ENCODE measurements at regions not wholly inside any gene's neighbourhood (a gene's known extent, or its start where the extent isn't known, plus 50 kb on each side); places are given as distances from the start of the nearest gene placed in this dataset.
"Not testable (repeated sequence)": the region's sequence is repeated elsewhere in the genome, so short reads cannot be mapped to it uniquely, and the experiment has no call there.

GRCh38 chr17:72572604-72573491 lies 452.0 kb downstream of the SOX9 start:
- no peak overlapping the region for H3K4me3 ChIP-seq (ENCODE audit: low read length)
- DNase-seq (ENCODE audit: low read depth): no peak
- TF ChIP-seq CTCF (conservative IDR thresholded peaks at IDR 0.05; ENCODE audit: low read depth, low read length): no peak

- DNase-seq (ENCODE audit: low read depth); H3K4me3 ChIP-seq (ENCODE audit: low read length): not testable (repeated sequence)
These were observed 452.6 kb downstream of the SOX9 start for GRCh38 chr17:72573492-72573801.

GRCh38 chr17:72574675-72575510 lies 454.1 kb downstream of the SOX9 start:
- H3K4me3 ChIP-seq (ENCODE audit: low read length): no peak overlapping the region
- DNase-seq (ENCODE audit: low read depth): no peak
- no peak for TF ChIP-seq CTCF (conservative IDR thresholded peaks at IDR 0.05; ENCODE audit: low read depth, low read length)

- TF ChIP-seq CTCF (conservative IDR thresholded peaks at IDR 0.05; ENCODE audit: low read depth, low read length): no peak
- H3K4me3 ChIP-seq (ENCODE audit: low read length): no peak overlapping the region
- no peak for DNase-seq (ENCODE audit: low read depth)
These were observed 454.9 kb downstream of the SOX9 start for GRCh38 chr17:72575542-72576233.

GRCh38 chr17:72576289-72576759 lies 455.5 kb downstream of the SOX9 start:
- H3K4me3 ChIP-seq (ENCODE audit: low read length): no peak overlapping the region
- no peak for TF ChIP-seq CTCF (conservative IDR thresholded peaks at IDR 0.05; ENCODE audit: low read depth, low read length)
- DNase-seq (ENCODE audit: low read depth): no peak

- TF ChIP-seq CTCF (conservative IDR thresholded peaks at IDR 0.05; ENCODE audit: low read depth, low read length): no peak
- DNase-seq (ENCODE audit: low read depth): no peak
- H3K4me3 ChIP-seq (ENCODE audit: low read length): no peak overlapping the region
These were observed 458.1 kb downstream of the SOX9 start for GRCh38 chr17:72578817-72579470.

GRCh38 chr17:72579990-72580320 lies 459.1 kb downstream of the SOX9 start:
- no peak overlapping the region for H3K4me3 ChIP-seq (ENCODE audit: low read length)
- DNase-seq (ENCODE audit: low read depth): no peak
- no peak for TF ChIP-seq CTCF (conservative IDR thresholded peaks at IDR 0.05; ENCODE audit: low read depth, low read length)
